Transverse colon (tissue), 4 donors: ENCODE measurements at regions not wholly inside any gene's neighbourhood (a gene's known extent, or its start where the extent isn't known, plus 50 kb on each side); places are given as distances from the start of the nearest gene placed in this dataset.

ENCODE experiments used
- DNase-seq: peaks from one replicate; pipeline ENCODE4 v3.0.0-alpha.2; 2019
- H3K27ac ChIP-seq, 4 donors: fragments of 200-600 bp; sonication (generic); 2 replicates each; pipeline ENCODE4 v1.5.1; 2016 to 2018; ENCODE audit warnings: inconsistent platforms in 4 of 4
- H3K27me3 ChIP-seq: fragments of 200-600 bp; sonication (generic); 2 replicates; pipeline ENCODE4 v1.5.1; 2017; ENCODE audit warnings: inconsistent platforms
- H3K36me3 ChIP-seq, 4 donors: fragments of 200-600 bp; sonication (generic); 2 replicates each; pipeline ENCODE4 v1.5.1; 2017 to 2019; ENCODE audit warnings: inconsistent platforms in 4 of 4
- H3K4me1 ChIP-seq, 4 donors: fragments of 200-600 bp; sonication (generic); 2 replicates each; pipeline ENCODE4 v1.5.1; 2017 to 2020; ENCODE audit warnings: inconsistent platforms in 4 of 4
- H3K4me3 ChIP-seq, 4 donors: fragments of 200-600 bp; sonication (generic); 1 replicate in 1 of 4; 2 replicates in 3 of 4; pipeline versions ENCODE4 v1.5.1 to v1.6.1; 2017 to 2019; ENCODE audit warnings: inconsistent platforms in 4 of 4
- H3K9me3 ChIP-seq, 2 donors: fragments of 200-600 bp; sonication (generic); 2 replicates each; pipeline ENCODE4 v1.5.1; 2017 to 2019; ENCODE audit warnings: inconsistent platforms in 2 of 2
- EP300 ChIP-seq: sonication (generic); formaldehyde crosslinking; IDR thresholded peaks from one replicate; pipeline ENCODE4 v1.6.1; 2017; ENCODE audit warnings: antibody characterized with exemption, low read depth
- POLR2A ChIP-seq: fragments of 450-650 bp; IDR thresholded peaks from one replicate; pipeline ENCODE4 v1.6.1; 2016; ENCODE audit warnings: antibody characterized with exemption, mild to moderate bottlenecking, moderate library complexity
- POLR2AphosphoS5 ChIP-seq, 3 donors: sonication (generic); formaldehyde crosslinking; IDR thresholded peaks; one replicate each; pipeline ENCODE4 v1.6.1; 2016; ENCODE audit warnings: antibody characterized with exemption in 3 of 3
- WGBS, 2 donors: methylation state at CpG; one replicate each; pipeline ENCODE4 v1.1.5; 2018; ENCODE audit warnings: low coverage in 1 of 2; 5-methylcytosine and 5-hydroxymethylcytosine counted together
- in situ Hi-C, 4 donors: fragments of 200-750 bp; cut with MboI; loops; one replicate each; pipeline versions ENCODE4 v1.15.0 to v1.15.1; 2017; ENCODE audit warnings: low sequenced_read_pairs in 3 of 4, low pct_ligation_motif_present in 1 of 4, low pct_unique_long_range_greater_than_20kb in 1 of 4
- intact Hi-C: fragments of 100-400 bp; cut with DNase I; formaldehyde crosslinking; loops from one replicate; pipeline ENCODE4 v1.15.1; 2023; ENCODE audit warnings: low total_unique reads
- TF ChIP-seq, protein P1 (sequence below), 5 experiments: fragments of 200-600 bp in 3 of 5; fragments of 450-650 bp in 2 of 5; sonication (generic) in 3 of 5; IDR thresholded peaks; 1 replicate in 2 of 5; 2 replicates in 3 of 5; pipeline ENCODE4 v1.5.1; 2016 to 2017; ENCODE audit warnings: antibody characterized with exemption in 5 of 5, inconsistent platforms in 3 of 5, mild to moderate bottlenecking in 2 of 5, moderate library complexity in 1 of 5

DNA sequence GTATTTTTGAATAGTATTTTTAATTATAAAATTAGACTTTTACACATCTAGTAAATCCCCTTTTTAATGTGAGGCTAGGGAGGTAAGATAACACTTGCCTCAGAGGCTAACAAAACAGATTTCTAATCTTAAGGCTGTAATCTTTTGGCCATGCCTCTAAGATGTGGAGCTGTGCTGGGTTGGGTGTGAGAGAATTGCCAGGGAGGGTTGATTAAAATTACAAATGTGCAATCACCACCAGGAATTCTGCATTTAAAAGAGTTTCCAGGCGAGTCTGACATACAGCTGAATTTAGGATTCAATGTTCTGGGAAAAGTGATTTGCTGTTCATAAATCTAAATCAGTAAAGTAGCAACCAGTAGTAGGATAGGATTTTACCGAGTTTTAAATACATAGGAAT, 73.3 kb downstream of the NUDT12 start:
- WGBS, 2 donors: 55 to 78% methylated on average over 2 of the region's 2 CpGs
- Histone ChIP-seq H3K4me3 (no peak overlapping the region), H3K27ac (no peak overlapping the region), H3K27me3 (no peaks in the 10 kb centered on the region), H3K36me3 (no peaks in the 10 kb centered on the region), H3K4me1 (no peaks in the 10 kb centered on the region), H3K9me3 (no peaks in the 10 kb centered on the region)
- in situ Hi-C loops: no loop called here
- no peak for DNase-seq
- intact Hi-C loops: no loop called here
- TF ChIP-seq, protein P1, sequence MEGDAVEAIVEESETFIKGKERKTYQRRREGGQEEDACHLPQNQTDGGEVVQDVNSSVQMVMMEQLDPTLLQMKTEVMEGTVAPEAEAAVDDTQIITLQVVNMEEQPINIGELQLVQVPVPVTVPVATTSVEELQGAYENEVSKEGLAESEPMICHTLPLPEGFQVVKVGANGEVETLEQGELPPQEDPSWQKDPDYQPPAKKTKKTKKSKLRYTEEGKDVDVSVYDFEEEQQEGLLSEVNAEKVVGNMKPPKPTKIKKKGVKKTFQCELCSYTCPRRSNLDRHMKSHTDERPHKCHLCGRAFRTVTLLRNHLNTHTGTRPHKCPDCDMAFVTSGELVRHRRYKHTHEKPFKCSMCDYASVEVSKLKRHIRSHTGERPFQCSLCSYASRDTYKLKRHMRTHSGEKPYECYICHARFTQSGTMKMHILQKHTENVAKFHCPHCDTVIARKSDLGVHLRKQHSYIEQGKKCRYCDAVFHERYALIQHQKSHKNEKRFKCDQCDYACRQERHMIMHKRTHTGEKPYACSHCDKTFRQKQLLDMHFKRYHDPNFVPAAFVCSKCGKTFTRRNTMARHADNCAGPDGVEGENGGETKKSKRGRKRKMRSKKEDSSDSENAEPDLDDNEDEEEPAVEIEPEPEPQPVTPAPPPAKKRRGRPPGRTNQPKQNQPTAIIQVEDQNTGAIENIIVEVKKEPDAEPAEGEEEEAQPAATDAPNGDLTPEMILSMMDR (IDR thresholded peaks at IDR 0.05): no peak
- TF ChIP-seq POLR2AphosphoS5 (IDR thresholded peaks at IDR 0.05) (no peak), EP300 (no peak), POLR2A (no peak)

DNA sequence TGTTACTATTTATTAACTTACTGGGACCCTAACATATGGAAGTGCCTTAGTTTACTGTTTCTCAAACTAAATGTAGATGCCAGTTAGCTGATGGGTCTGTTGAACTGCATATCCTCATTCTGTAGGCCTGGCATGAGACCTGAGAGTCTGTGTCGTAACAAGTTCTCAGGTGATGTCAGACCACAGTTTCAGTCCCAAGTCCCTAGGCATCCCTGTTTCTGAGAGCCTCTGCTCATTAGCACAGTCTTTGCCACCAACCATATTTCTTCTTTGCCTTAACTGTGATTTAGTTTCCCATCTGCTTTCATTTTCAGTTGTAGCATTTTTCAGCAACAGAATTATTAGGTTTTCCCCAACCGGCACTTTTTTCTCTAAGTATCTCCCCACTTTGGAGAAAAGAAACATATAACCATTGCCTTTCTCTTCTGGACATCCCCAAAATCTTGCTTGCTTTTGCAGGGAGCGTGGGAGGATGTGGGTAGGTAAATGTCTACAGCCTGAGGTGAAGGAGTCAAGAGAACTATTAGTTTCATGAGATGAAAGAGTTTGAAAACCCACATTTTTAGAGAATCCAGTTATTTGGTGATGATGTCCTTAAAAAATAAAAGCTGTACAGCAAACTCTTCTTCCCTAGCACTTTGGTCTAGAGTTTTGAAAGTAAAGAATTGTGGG, 74.6 kb downstream of the NUDT12 start:
- DNase-seq: no peak
- Histone ChIP-seq H3K27ac (no peak overlapping the region), H3K27me3 (no peaks in the 10 kb centered on the region), H3K9me3 (no peaks in the 10 kb centered on the region), H3K4me3 (no peak overlapping the region), H3K4me1 (no peaks in the 10 kb centered on the region), H3K36me3 (no peaks in the 10 kb centered on the region)
- intact Hi-C loops (no loop called here), in situ Hi-C loops (no loop called here)
- TF ChIP-seq EP300 (no peak), POLR2A (no peak), POLR2AphosphoS5 (IDR thresholded peaks at IDR 0.05) (no peak)
- TF ChIP-seq, protein P1 (IDR thresholded peaks at IDR 0.05): no peak
- WGBS, 2 donors: 68 to 72% methylated on average over 3 of the region's 3 CpGs

DNA sequence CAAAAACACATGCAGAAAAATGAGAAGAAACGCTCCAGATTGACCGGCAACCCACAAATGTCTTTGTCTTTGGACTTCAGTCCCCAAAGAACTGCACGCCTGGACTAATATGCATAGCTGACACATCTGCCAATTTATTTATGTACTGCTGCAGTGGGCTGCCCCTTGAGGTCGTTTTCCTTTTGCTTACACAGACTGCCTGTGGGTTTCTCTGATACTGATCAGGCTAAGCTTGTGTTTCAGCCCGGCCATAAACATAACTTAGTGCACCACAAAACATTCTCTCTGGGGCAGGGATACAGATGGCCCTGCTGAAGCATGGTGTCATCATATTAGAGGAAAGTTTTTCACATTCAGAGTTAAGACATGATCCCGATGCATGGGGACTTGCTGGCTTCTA, 75.4 kb downstream of the NUDT12 start:
- Histone ChIP-seq H3K9me3 (no peaks in the 10 kb centered on the region), H3K27ac (no peak overlapping the region), H3K27me3 (no peaks in the 10 kb centered on the region), H3K4me3 (no peak overlapping the region), H3K4me1 (no peaks in the 10 kb centered on the region), H3K36me3 (no peaks in the 10 kb centered on the region)
- DNase-seq: no peak
- TF ChIP-seq, protein P1 (IDR thresholded peaks at IDR 0.05): no peak
- TF ChIP-seq POLR2AphosphoS5 (IDR thresholded peaks at IDR 0.05): no peak
- TF ChIP-seq POLR2A: no peak
- TF ChIP-seq EP300: no peak
- intact Hi-C loops (no loop called here), in situ Hi-C loops (no loop called here)
- WGBS, 2 donors: 58 to 77% methylated on average over 5 to 6 of the region's 6 CpGs

DNA sequence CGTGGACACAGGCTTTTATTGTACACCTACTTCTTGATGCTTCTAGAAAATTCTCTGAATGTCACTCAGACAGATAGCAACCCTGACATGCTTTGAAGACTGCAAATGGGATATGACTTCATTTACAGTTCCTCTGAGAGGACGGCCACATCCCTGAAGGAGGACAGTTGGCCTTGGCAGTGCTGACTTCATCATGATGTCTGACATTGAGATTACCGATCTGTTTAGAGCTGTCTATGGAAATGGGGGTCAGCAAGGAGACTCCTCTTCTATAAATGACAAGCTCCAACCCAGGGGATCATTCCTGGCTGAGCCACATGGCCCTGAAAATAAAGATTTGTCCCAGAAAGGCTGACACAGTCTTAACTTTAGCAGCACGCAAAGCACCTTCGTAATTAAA, 75.8 kb downstream of the NUDT12 start:
- WGBS, 2 donors: 86% methylated on average over 5 of the region's 5 CpGs; no CpG with 5 or more reads in 1 of the 2 donors

More for the DNA sequence above, 75.8 kb downstream of the NUDT12 start:
- Histone ChIP-seq H3K27me3 (no peaks in the 10 kb centered on the region), H3K4me3 (no peak overlapping the region), H3K36me3 (no peaks in the 10 kb centered on the region), H3K4me1 (peaks cover 0 to 3% (median 0%) of the 10 kb centered on the region in 4 donors), H3K9me3 (no peaks in the 10 kb centered on the region), H3K27ac (no peak overlapping the region)
- TF ChIP-seq POLR2A (no peak), EP300 (no peak), POLR2AphosphoS5 (IDR thresholded peaks at IDR 0.05) (no peak)
- TF ChIP-seq, protein P1 (IDR thresholded peaks at IDR 0.05): no peak
- intact Hi-C loops (no loop called here), in situ Hi-C loops (no loop called here)
- no peak for DNase-seq
